Activated T-cell treated with anti-CD3 and anti-CD28 coated beads for 24 hours (primary cell): ENCODE measurements at regions not wholly inside any gene's neighbourhood (a gene's known extent, or its start where the extent isn't known, plus 50 kb on each side); places are given as distances from the start of the nearest gene placed in this dataset.
"Not testable (repeated sequence)": the region's sequence is repeated elsewhere in the genome, so short reads cannot be mapped to it uniquely, and the experiment has no call there.

ENCODE experiments used
- DNase-seq: peaks from one replicate; pipeline ENCODE4 v3.0.0-alpha.2; 2020; ENCODE audit warnings: low read depth

GRCh38 chr14:38404616-38405015 lies 148.7 kb upstream of the CLEC14A start:
- no peak for DNase-seq

- no peak for DNase-seq
Observed at GRCh38 chr14:38404100-38404541, 148.2 kb upstream of the CLEC14A start.

- DNase-seq: no peak
Observed at GRCh38 chr14:38400751-38401150, 144.9 kb upstream of the CLEC14A start.

GRCh38 chr14:38399652-38400051 lies 143.8 kb upstream of the CLEC14A start:
- DNase-seq: no peak

GRCh38 chr14:38394767-38395166 lies 138.9 kb upstream of the CLEC14A start:
- DNase-seq: no peak

GRCh38 chr14:38394064-38394463 lies 138.2 kb upstream of the CLEC14A start:
- DNase-seq: no peak

- no peak for DNase-seq
Observed at GRCh38 chr14:38391334-38391733, 135.4 kb upstream of the CLEC14A start.

- DNase-seq: no peak
Observed at GRCh38 chr14:38389681-38390080, 133.8 kb upstream of the CLEC14A start.

- no peak for DNase-seq
Observed at GRCh38 chr14:38387821-38388220, 131.9 kb upstream of the CLEC14A start.

- no peak for DNase-seq
Observed at GRCh38 chr14:38385836-38386235, 129.9 kb upstream of the CLEC14A start.

- DNase-seq: no peak
Observed at GRCh38 chr14:38385343-38385742, 129.4 kb upstream of the CLEC14A start.

GRCh38 chr14:38384741-38385140 lies 128.8 kb upstream of the CLEC14A start:
- DNase-seq: no peak

- no peak for DNase-seq
Observed at GRCh38 chr14:38367922-38368321, 112.0 kb upstream of the CLEC14A start.

- no peak for DNase-seq
Observed at GRCh38 chr14:38366374-38366773, 110.5 kb upstream of the CLEC14A start.

GRCh38 chr14:38363217-38363616 lies 107.3 kb upstream of the CLEC14A start:
- no peak for DNase-seq

GRCh38 chr14:38357557-38357956 lies 101.7 kb upstream of the CLEC14A start:
- DNase-seq: no peak

- not testable (repeated sequence) for DNase-seq
Observed at GRCh38 chr14:38355473-38355872, 99.6 kb upstream of the CLEC14A start.

GRCh38 chr14:38350102-38350501 lies 94.2 kb upstream of the CLEC14A start:
- no peak for DNase-seq

GRCh38 chr14:38342803-38343202 lies 86.9 kb upstream of the CLEC14A start:
- DNase-seq: no peak

- no peak for DNase-seq
Observed at GRCh38 chr14:38339696-38340095, 83.8 kb upstream of the CLEC14A start.

GRCh38 chr14:38336298-38336697 lies 80.4 kb upstream of the CLEC14A start:
- no peak for DNase-seq

- no peak for DNase-seq
Observed at GRCh38 chr14:38330275-38330674, 74.4 kb upstream of the CLEC14A start.

- no peak for DNase-seq
Observed at GRCh38 chr14:38329246-38329645, 73.4 kb upstream of the CLEC14A start.

- DNase-seq: no peak
Observed at GRCh38 chr14:38316922-38317321, 61.0 kb upstream of the CLEC14A start.

- no peak for DNase-seq
Observed at GRCh38 chr14:38311655-38312054, 55.8 kb upstream of the CLEC14A start.
